GM12875 (cell line): ENCODE measurements at regions not wholly inside any gene's neighbourhood (a gene's known extent, or its start where the extent isn't known, plus 50 kb on each side); places are given as distances from the start of the nearest gene placed in this dataset.
"Not testable (repeated sequence)": the region's sequence is repeated elsewhere in the genome, so short reads cannot be mapped to it uniquely, and the experiment has no call there.

ENCODE experiments used
- H3K4me3 ChIP-seq: one replicate; pipeline ENCODE4 v1.5.1; 2011; ENCODE audit warnings: low read depth, low read length, control low read depth
- TF ChIP-seq, protein P1 (sequence below): IDR thresholded peaks from 2 replicates; pipeline ENCODE4 v1.5.1; 2011; ENCODE audit warnings: low read depth, mild to moderate bottlenecking, control low read depth, inconsistent platforms, low read length, moderate library complexity, borderline replicate concordance; ENCODE audit not compliant: insufficient read depth

- no peak overlapping the region for H3K4me3 ChIP-seq
- TF ChIP-seq, protein P1, sequence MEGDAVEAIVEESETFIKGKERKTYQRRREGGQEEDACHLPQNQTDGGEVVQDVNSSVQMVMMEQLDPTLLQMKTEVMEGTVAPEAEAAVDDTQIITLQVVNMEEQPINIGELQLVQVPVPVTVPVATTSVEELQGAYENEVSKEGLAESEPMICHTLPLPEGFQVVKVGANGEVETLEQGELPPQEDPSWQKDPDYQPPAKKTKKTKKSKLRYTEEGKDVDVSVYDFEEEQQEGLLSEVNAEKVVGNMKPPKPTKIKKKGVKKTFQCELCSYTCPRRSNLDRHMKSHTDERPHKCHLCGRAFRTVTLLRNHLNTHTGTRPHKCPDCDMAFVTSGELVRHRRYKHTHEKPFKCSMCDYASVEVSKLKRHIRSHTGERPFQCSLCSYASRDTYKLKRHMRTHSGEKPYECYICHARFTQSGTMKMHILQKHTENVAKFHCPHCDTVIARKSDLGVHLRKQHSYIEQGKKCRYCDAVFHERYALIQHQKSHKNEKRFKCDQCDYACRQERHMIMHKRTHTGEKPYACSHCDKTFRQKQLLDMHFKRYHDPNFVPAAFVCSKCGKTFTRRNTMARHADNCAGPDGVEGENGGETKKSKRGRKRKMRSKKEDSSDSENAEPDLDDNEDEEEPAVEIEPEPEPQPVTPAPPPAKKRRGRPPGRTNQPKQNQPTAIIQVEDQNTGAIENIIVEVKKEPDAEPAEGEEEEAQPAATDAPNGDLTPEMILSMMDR: no peak
Measured at GRCh38 chr4:111362941-111363361, 740.1 kb upstream of the PITX2 start.

DNA sequence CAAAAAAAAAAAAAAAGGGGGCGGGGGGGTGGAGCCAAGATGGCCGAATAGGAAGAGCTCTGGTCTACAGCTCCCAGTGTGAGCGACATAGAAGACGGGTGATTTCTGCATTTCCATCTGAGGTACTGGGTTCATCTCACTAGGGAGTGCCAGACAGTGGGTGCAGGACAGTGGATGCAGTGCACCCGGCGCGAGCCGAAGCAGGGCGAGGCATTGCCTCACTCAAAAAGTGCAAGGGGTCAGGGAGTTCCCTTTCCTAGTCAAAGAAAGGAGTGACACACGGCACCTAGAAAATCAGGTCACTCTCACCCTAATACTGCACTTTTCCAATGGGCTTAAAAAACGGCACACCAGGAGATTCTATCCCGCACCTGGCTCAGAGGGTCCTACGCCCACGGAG lies 755.0 kb upstream of the PITX2 start:
- H3K4me3 ChIP-seq: not testable (repeated sequence)

DNA sequence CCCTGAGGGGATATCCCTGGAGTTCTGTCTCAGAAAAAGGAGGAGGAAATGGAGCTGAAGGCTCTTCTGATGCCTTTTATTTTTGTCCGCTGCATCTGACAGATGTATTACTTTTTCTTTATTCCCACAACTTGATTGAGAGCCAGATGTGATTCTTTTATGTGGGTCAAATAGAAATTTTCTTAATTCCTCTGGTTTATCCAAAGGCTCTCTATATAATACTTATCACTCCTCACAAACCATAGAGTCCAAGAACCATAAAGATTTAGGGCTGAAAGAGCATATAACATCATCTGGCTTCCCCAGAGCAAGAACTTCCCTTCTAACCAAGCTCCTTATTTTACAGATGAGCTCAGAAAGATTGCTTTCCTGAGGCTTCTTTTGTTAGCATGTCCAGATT lies 756.7 kb upstream of the FAM241A start:
- H3K4me3 ChIP-seq: no peak overlapping the region

DNA sequence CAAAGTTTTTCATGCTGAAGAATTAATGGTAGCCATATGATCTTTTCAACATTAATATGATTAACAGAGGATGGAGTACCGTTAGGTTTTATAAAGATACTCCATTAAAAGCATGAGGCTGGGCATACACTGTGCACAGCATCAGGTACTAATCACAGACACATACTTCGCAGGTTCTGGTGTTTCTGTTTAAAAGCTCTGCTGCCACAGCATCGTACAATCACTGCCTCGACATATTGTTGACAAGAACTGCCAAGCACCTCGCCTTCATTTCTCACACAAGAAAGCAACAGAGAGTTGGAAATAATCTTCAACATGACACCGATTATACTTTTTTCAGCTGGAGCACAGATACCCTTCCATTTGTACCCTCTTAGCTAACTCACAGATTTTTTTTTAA lies 753.4 kb upstream of the FAM241A start:
- H3K4me3 ChIP-seq: no peak overlapping the region
- TF ChIP-seq, protein P1: no peak

More for the DNA sequence above, 756.7 kb upstream of the FAM241A start:
- TF ChIP-seq, protein P1: no peak

GRCh38 chr4:111393781-111394180 lies 751.5 kb upstream of the FAM241A start:
- TF ChIP-seq, protein P1: no peak
- no peak overlapping the region for H3K4me3 ChIP-seq

DNA sequence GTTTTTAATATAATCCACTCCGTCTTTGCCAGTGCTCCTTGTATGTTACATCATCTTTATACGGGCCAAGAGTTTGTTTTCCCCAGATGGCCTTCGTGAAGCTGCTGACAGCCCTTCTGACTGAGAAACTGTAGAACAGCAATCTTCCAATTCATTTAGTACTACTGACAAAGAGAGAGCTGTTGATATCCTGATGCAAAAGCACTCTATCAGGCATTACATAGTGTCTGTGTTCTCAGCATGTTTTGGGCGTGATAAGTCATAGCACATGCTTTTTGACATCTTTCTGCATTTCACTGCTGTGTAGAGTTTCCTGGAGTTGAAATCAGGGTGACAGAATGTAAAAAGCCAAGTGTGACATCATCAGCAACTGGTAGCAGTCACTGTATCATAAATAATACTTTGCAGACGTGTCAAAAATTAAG lies 746.3 kb upstream of the FAM241A start:
- no peak overlapping the region for H3K4me3 ChIP-seq
- TF ChIP-seq, protein P1: no peak

GRCh38 chr4:111399623-111400022 lies 745.6 kb upstream of the FAM241A start:
- no peak overlapping the region for H3K4me3 ChIP-seq
- TF ChIP-seq, protein P1: no peak

DNA sequence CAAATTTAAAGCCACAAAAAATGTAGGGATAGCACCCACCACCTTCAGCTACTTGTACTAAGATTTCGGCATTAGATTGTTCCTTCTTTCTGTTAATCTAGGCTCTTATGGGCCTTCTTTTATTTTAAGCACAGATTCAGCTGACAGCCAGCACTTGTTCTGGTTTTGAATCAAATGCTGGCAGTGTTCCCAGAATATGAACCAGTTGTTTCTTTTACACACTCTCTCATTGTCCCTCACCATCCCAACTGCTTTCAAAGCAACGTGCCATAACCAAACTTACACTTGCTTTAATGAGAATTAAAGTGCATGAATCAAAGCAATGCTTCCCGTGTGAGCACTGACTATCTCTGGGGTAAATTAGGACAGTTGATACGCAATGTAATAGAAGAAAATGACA lies 744.5 kb upstream of the FAM241A start:
- H3K4me3 ChIP-seq: no peak overlapping the region
- TF ChIP-seq, protein P1: no peak
